HPDE6-E6E7 (cell line): ENCODE measurements at regions not wholly inside any gene's neighbourhood (a gene's known extent, or its start where the extent isn't known, plus 50 kb on each side); places are given as distances from the start of the nearest gene placed in this dataset.
"Not testable (repeated sequence)": the region's sequence is repeated elsewhere in the genome, so short reads cannot be mapped to it uniquely, and the experiment has no call there.

Experiments
- DNase-seq: peaks from one replicate; pipeline ENCODE4 v3.0.0; 2011; ENCODE audit warnings: missing footprints; ENCODE audit errors: extremely low spot score

DNA sequence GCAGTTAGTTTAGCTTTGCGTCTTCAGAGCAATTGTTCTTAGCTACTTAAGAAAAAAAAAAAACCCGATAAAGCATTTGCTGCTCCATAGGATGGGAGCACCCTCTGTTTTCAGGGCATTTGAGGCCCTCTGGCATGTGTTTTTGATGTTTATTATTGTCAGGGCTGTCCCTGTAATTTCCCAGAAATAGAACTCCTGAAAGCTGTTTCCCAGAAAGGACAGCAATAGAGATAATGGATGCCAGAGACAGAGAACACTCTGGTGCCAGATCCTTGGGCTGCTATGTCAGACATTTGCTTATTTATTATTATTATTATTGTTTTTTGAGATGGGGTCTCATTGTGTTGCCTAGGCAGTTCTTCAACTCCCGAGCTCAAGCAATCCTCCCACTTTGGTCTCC, 201.3 kb downstream of the ALG10 start:
- no peak for DNase-seq

- DNase-seq = not testable (repeated sequence)
Observed at GRCh38 chr12:34226044-34226443, 203.7 kb downstream of the ALG10 start.

GRCh38 chr12:34228046-34228445, 205.8 kb downstream of the ALG10 start:
- not testable (repeated sequence) for DNase-seq

- DNase-seq = not testable (repeated sequence)
Observed at GRCh38 chr12:34229033-34229432, 206.7 kb downstream of the ALG10 start.

DNA sequence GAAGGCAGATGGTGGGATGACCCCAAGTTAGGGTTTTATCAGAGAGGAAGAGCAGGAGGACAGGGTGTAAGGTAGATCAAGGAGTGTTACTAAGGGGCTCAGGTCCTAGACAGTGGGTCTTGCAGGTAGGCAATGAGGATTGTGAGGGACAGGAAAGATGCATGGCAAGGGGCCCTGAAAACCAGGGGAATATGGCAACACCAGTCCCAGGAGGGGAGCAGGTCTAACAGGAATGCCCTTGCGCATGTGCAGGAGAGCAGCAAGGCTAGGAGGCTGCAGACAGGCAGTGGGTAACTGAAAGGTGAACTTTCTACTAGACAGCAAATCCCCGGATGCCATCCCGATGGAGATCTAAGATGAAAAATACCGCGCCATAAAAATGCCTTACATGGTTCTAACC, 211.3 kb downstream of the ALG10 start:
- no peak for DNase-seq

DNA sequence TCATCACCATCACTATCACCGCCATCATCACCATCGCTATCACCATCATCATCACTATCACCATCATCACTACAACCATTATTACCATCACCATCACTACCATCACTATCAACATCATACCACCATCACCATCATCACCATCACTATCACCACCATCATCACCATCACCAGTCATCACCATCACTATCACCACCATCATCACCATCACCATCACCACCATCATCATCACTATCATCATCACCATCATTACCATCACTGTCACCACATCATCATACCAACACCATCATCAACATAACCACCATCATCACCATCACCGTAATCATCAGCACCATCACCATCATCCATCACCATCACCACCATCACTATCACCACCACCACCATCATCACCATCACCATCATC, 213.8 kb downstream of the ALG10 start:
- no peak for DNase-seq

DNA sequence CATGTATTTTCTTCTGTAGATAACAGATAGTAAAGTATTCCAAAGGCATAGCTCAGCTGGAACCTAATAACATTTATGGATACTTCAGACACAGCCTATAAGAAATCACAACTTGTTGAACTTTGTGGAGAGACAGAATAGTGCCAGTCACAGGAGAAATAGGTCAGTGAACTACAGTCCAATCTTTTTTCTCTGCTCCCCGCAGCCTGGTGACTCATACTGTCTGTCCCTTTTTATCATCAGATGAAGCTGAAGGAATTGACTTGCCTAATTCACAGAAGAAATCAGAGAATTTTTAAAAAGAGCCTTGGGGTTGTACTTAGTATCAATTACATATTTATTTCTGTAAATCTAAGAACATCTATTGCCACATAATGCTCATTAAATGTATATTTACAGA, 222.3 kb downstream of the ALG10 start:
- DNase-seq = no peak

DNA sequence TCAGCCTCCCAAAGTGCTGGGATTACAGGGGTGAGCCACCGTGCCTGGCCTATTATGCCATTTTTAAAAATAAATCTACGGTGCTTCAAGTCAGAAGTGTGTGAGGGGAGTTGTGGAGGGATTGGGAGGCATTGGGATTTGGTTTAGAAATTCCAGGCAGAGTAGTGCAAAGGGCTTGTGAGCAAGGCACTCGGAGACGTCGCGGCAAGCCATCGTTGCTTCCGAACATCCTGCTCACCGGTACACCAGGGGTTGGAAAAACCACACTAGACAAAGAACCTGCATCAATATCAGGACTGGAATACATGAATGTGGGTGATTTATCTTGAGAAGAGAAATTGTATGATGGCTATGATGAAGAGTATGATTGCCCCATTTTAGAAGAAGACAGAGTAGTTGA, 227.0 kb downstream of the ALG10 start:
- no peak for DNase-seq

GRCh38 chr12:34251879-34252278, 229.6 kb downstream of the ALG10 start:
- not testable (repeated sequence) for DNase-seq

DNA sequence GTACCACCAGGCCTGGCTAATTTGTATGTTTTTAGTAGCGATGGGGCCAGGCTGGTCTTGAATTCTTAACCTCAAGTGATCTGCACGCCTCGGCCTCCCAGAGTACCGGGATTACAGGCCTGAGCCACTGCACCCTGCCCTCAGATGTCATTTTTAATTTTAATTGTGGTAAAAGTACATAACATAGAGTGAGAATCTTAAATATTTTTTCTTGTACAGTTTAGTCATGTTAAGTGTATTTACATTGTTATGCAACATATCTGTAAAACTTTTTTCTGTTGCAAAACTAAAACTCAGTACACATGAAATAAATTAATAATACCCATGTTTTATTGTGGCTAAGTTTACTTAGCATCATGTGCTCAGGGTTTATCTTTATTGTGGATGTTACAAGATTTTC, 231.4 kb downstream of the ALG10 start:
- no peak for DNase-seq

DNA sequence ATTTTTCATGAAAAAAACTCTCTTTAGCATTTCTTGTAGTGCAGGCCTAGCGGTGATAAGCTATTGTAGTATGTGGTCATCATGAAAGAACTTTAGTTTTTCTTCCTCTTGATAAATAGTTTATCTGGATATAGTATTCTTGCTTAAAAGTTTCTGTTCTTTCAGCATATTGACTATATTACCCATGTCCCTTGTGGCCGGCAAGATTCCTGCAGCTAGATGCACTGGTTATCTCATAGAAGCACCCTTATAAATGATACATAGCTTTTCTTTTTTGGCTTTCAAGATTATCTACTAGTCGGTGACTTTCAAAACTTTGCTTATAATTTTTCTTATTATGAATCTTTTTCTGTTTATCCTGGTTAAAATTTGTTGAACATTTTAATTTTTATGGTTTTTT, 234.8 kb downstream of the ALG10 start:
- no peak for DNase-seq

GRCh38 chr12:34262140-34262539, 239.8 kb downstream of the ALG10 start:
- DNase-seq = not testable (repeated sequence)

DNA sequence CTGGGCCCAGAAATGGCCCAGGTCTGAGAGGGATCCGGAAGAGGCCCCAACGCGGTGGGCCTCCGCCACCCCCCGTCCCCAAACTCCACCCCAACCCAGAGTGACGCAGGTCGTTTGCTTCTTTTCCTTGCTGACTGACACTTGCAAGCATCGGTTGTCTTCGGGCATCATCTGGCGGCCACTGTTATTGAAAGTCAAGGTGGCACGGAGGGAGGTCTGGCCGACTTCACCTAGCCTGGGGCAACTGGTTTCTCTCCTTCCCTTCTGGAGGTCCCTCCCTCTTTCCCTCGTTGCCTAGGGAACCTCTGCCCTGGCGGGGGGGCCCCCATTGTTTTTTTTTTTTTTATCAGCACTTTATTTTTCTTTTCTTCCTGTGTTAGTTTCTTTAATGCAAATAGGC, 241.8 kb downstream of the ALG10 start:
- DNase-seq = no peak

DNA sequence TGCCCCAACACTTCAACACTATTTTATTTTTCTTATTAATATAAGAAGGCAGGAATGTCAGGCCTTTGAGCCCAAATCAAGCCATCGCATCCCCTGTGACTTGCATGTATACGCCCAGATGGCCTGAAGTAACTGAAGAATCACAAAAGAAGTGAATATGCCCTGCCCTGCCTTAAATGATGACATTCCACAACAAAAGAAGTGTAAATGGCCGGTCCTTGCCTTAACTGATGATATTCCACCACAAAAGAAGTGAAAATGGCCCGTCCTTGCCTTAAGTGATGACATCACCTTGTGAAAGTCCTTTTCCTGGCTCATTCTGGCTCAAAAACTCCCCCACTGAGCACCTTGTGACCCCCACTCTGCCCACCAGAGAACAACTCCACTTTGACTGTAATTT, 251.4 kb downstream of the ALG10 start:
- DNase-seq = not testable (repeated sequence)

DNA sequence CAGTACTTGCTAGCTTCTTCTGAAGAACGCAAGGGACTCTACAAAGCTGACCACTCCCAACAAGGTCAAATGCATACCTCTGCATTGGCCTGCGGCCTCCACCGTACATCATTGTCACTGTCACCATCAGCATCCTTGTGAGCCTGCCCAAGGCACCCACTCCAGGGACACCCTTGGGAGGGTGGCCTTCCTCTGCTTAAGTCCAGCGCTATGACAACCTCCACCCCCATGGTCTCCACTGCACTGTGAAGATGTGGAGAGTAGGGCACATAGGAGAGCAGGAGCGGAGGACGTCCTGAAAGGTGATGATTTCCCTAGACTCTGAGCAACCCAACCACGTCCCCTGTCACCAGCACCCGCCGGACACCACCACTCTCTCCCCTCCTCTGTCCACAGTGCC, 252.8 kb downstream of the ALG10 start:
- DNase-seq = no peak

GRCh38 chr12:34286483-34286882, 264.2 kb downstream of the ALG10 start:
- no peak for DNase-seq

GRCh38 chr12:34286934-34287333, 264.6 kb downstream of the ALG10 start:
- no peak for DNase-seq

DNA sequence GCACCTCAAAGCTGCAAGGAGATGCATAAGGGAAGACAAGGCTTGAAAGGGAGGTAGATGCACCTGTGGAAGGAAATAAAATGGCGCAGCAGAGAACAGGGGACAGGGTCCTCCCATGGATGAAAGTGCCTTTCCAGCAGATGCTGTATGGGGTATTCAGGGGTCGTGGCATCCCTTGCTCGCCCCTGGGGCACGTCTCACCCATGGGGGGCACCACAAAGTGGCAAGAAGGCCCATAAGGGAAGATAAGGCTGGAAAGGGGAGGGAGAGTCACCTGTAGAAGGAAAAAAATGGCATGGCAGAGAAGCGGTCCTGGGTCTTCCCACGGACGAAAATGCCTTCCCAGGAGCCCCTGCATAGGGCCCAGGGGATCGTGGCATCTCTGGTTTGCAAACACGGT, 265.1 kb downstream of the ALG10 start:
- DNase-seq = no peak

DNA sequence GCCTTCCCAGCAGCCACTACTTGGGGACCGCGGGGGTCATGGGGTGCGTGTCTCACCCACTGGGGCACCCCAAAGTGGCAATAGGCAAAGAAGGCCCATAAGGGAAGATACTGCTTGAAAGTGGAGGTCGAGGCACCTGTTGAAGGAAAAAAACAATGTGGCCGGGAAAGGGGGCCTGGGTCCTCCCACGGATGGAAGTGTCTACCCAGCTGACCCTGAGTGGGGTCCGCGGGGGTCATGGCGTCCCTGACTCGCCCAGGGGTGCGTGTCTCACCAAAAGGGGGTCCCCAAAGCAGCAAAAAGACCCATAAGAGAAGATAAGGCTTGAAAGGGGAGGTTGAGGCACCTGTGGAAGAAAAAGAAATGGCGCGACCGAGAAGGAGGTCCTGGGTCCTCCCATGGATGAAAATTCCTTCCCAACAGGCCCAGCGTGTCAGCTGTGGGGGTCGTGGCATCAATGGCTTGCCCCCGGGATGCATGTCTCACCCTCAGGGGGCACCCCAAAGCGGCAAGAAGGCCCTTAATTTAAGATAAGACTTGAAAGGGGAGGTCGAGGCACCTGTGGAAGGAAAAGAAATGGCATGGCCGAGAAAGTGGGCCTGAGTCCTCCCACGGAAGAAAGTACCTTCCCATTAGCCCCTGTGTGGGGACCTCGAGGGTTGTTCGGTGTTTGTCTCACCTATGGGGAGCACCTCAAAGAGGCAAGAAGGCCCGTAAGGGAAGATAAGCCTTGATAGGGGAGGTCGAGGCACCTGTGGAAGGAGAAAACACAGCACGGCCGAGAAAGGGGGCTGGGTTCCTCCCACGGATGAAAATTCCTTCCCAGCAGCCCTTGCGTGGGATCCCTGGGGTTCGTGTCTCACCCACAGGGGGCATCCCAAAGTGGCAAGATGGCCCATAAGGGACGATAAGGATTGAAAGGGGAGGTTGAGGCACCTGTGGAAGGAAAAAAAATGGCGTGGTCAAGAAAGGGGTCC, 266.0 kb downstream of the ALG10 start:
- DNase-seq = no peak

DNA sequence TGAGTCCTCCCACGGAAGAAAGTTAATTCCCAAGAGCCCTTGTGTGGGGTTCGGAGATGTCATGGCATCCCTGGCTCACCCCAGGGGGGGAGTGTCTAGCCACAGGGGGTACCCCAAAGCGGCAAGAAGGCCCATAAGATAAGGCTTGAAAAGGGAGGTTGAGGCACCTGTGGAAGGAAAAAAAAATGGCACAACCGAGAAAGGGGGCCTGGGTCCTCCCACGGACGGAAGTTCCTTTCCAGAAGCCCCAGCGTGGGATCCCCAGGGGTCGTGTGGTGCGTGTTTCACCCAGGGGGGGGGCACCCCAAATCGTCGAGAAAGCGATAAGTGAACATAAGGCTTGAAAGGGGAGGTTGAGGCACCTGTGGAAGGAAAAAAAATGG, 266.7 kb downstream of the ALG10 start:
- DNase-seq = no peak

- no peak for DNase-seq
Observed at GRCh38 chr12:34289431-34290380, 267.4 kb downstream of the ALG10 start.

DNA sequence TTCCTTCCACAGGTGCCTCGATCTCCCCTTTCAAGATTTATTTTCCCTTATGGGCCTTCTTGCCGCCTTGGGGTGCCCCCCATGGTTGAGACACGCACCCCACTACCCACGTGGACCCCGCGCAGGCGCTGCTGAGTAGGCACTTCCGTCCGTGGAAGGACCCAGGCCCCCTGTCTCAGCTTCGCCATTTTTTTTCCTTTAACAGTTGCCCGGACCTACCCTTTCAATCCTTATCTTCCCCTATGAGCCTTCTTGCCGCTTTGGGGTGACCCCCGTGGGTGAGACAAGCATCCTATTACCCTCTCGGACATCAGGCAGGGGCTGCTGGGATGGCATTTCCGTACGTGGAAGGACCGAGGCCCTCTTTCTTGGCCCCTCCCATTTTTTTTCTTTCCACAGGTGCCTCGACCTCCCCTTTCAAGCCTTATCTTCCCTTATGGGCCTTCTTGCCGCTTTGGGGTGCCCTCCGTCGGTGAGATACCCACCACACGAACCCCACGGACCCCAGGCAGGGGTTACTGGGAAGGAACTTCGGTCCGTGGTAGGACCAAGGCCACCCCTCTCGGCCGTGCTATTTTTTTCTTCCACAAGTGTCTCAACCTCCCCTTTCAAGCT, 268.2 kb downstream of the ALG10 start:
- DNase-seq = no peak
